ENCODE measurements at regions not wholly inside any gene's neighbourhood (a gene's known extent, or its start where the extent isn't known, plus 50 kb on each side); places are given as distances from the start of the nearest gene placed in this dataset.

DNA sequence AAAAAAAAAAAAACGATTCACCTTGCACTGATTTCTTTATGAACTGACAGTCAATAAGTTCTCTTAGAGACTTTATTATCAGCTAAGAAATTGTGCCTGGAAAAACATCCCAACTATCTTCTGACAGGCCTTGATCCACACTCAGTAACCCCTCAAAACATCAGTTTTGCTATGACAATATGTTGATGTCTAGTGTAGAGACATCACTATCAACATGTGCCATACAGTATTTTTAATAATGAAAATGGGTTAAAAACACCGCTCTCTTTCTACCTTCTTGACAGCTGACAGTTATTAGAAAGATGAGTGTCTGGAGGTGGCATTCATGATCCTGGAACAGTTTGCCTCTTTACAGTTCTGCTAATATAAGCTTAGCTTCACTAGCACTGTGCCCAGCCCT is 175.8 kb upstream of the TMEM229A start:
- H3K27ac ChIP-seq = no peak overlapping the region
- H3K36me3 ChIP-seq = no peaks in the 10 kb centered on the region
- no peaks in the 10 kb centered on the region for H3K4me1 ChIP-seq
- no peak for DNase-seq (ENCODE audit: low spot score in 2 of 2)
- WGBS = 54% methylated on average over 2 of the region's 2 CpGs
- H3K9me3 ChIP-seq = no peaks in the 10 kb centered on the region
- no peak overlapping the region for H3K4me3 ChIP-seq
- H3K27me3 ChIP-seq = no peaks in the 10 kb centered on the region
- TF ChIP-seq POLR2AphosphoS5 (IDR thresholded peaks at IDR 0.05) (no peak), POLR2A (IDR thresholded peaks at IDR 0.05) (no peak), EP300 (IDR thresholded peaks at IDR 0.05) (no peak)
- TF ChIP-seq, protein P1, sequence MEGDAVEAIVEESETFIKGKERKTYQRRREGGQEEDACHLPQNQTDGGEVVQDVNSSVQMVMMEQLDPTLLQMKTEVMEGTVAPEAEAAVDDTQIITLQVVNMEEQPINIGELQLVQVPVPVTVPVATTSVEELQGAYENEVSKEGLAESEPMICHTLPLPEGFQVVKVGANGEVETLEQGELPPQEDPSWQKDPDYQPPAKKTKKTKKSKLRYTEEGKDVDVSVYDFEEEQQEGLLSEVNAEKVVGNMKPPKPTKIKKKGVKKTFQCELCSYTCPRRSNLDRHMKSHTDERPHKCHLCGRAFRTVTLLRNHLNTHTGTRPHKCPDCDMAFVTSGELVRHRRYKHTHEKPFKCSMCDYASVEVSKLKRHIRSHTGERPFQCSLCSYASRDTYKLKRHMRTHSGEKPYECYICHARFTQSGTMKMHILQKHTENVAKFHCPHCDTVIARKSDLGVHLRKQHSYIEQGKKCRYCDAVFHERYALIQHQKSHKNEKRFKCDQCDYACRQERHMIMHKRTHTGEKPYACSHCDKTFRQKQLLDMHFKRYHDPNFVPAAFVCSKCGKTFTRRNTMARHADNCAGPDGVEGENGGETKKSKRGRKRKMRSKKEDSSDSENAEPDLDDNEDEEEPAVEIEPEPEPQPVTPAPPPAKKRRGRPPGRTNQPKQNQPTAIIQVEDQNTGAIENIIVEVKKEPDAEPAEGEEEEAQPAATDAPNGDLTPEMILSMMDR (IDR thresholded peaks at IDR 0.05) = no peak

DNA sequence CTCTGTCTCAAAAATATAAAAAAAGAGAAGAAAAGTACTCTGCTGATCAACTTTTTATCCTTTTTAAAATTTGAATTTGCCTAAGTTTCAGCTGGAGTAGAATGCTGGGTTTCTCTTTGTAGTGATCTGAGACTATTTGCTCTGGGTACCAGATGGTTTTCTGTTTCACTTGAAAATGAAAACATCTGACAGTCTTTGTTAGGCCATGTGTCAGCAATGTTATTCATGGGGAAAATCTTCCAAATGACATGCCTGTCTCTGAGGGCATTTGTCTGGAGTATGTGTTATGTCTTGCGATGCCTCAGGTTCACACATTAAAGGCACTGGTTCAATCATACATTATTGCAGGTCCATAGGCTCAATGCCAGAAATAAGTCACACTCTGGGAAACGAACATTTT is 175.3 kb upstream of the TMEM229A start:
- no peaks in the 10 kb centered on the region for H3K36me3 ChIP-seq
- TF ChIP-seq POLR2A (IDR thresholded peaks at IDR 0.05) (no peak), EP300 (IDR thresholded peaks at IDR 0.05) (no peak), POLR2AphosphoS5 (IDR thresholded peaks at IDR 0.05) (no peak)
- TF ChIP-seq, protein P1 (IDR thresholded peaks at IDR 0.05) = no peak
- 30% methylated on average over 2 of the region's 2 CpGs for WGBS

DNA sequence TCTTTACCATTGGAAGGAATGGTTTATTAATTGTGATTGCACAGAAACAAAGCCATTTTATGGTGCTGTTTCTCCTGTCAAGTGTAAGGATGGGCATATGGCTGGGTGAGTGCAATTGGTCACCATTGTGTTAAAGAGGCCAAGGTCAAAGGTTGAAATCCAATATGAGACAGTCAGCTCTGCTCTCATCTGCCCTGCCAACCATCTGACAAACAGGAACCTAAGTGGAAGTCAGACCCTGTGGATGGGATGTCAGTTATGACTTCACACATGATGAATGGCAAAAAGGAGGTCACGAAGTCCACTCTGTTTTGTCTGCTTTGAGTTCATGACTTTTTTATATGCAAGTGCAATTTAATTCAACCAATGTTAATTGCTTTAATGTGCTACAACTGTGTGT is 172.7 kb upstream of the TMEM229A start:
- DNase-seq (ENCODE audit: low spot score in 2 of 2) = no peak
- 71% methylated on average over 1 of the region's 1 CpG for WGBS
- H3K27ac ChIP-seq = no peak overlapping the region
- no peaks in the 10 kb centered on the region for H3K36me3 ChIP-seq
- no peaks in the 10 kb centered on the region for H3K27me3 ChIP-seq
- no peak overlapping the region for H3K4me3 ChIP-seq
- H3K4me1 ChIP-seq = no peaks in the 10 kb centered on the region
- H3K9me3 ChIP-seq = no peaks in the 10 kb centered on the region
- TF ChIP-seq POLR2A (IDR thresholded peaks at IDR 0.05) (no peak), POLR2AphosphoS5 (IDR thresholded peaks at IDR 0.05) (no peak), EP300 (IDR thresholded peaks at IDR 0.05) (no peak)
- TF ChIP-seq, protein P1 (IDR thresholded peaks at IDR 0.05) = no peak

More for the DNA sequence above, 175.3 kb upstream of the TMEM229A start:
- no peaks in the 10 kb centered on the region for H3K9me3 ChIP-seq
- H3K4me3 ChIP-seq = no peak overlapping the region
- no peaks in the 10 kb centered on the region for H3K27me3 ChIP-seq
- no peak overlapping the region for H3K27ac ChIP-seq
- no peak for DNase-seq (ENCODE audit: low spot score in 2 of 2)
- no peaks in the 10 kb centered on the region for H3K4me1 ChIP-seq

- no peak for TF ChIP-seq POLR2A (IDR thresholded peaks at IDR 0.05)
- TF ChIP-seq, protein P1 (IDR thresholded peaks at IDR 0.05) = no peak
- no peak for TF ChIP-seq POLR2AphosphoS5 (IDR thresholded peaks at IDR 0.05)
- TF ChIP-seq EP300 (IDR thresholded peaks at IDR 0.05) = no peak
- 100% methylated on average over 1 of the region's 1 CpG for WGBS
- H3K4me3 ChIP-seq = no peak overlapping the region
- no peaks in the 10 kb centered on the region for H3K36me3 ChIP-seq
- H3K27ac ChIP-seq = no peak overlapping the region
- no peak for DNase-seq (ENCODE audit: low spot score in 2 of 2)
- H3K4me1 ChIP-seq = no peaks in the 10 kb centered on the region
- no peaks in the 10 kb centered on the region for H3K9me3 ChIP-seq
- H3K27me3 ChIP-seq = no peaks in the 10 kb centered on the region
These were observed 169.7 kb upstream of the TMEM229A start for GRCh38 chr7:124202546-124202945.

- Histone ChIP-seq H3K27me3 (no peaks in the 10 kb centered on the region), H3K27ac (no peak overlapping the region), H3K4me1 (no peaks in the 10 kb centered on the region), H3K4me3 (no peak overlapping the region), H3K36me3 (no peaks in the 10 kb centered on the region), H3K9me3 (no peaks in the 10 kb centered on the region)
- DNase-seq (ENCODE audit: low spot score in 2 of 2) = no peak
- TF ChIP-seq POLR2AphosphoS5 (IDR thresholded peaks at IDR 0.05) (no peak), POLR2A (IDR thresholded peaks at IDR 0.05) (no peak), EP300 (IDR thresholded peaks at IDR 0.05) (no peak)
- TF ChIP-seq, protein P1 (IDR thresholded peaks at IDR 0.05) = no peak
- 55% methylated on average over 3 of the region's 3 CpGs for WGBS
These were observed 169.0 kb upstream of the TMEM229A start for GRCh38 chr7:124201768-124202349.

Data from suprapubic skin (tissue), 4 donors.